ENCODE measurements at regions not wholly inside any gene's neighbourhood (a gene's known extent, or its start where the extent isn't known, plus 50 kb on each side); places are given as distances from the start of the nearest gene placed in this dataset.

GRCh38 chr1:78419309-78419708 is 71.5 kb upstream of the PTGFR start:
- TF ChIP-seq, protein P1, sequence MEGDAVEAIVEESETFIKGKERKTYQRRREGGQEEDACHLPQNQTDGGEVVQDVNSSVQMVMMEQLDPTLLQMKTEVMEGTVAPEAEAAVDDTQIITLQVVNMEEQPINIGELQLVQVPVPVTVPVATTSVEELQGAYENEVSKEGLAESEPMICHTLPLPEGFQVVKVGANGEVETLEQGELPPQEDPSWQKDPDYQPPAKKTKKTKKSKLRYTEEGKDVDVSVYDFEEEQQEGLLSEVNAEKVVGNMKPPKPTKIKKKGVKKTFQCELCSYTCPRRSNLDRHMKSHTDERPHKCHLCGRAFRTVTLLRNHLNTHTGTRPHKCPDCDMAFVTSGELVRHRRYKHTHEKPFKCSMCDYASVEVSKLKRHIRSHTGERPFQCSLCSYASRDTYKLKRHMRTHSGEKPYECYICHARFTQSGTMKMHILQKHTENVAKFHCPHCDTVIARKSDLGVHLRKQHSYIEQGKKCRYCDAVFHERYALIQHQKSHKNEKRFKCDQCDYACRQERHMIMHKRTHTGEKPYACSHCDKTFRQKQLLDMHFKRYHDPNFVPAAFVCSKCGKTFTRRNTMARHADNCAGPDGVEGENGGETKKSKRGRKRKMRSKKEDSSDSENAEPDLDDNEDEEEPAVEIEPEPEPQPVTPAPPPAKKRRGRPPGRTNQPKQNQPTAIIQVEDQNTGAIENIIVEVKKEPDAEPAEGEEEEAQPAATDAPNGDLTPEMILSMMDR (IDR thresholded peaks at IDR 0.05; ENCODE audit: insufficient read depth, low read length, poor library complexity, severe bottlenecking) = no peak
- no peak for TF ChIP-seq EZH2phosphoT487 (conservative IDR thresholded peaks at IDR 0.05; ENCODE audit: low read length)
